ENCODE measurements at regions not wholly inside any gene's neighbourhood (a gene's known extent, or its start where the extent isn't known, plus 50 kb on each side); places are given as distances from the start of the nearest gene placed in this dataset.

GRCh38 chr3:135844386-135844785, 121.1 kb upstream of the PPP2R3A start:
- Histone ChIP-seq H3K9me3 (no peaks in the 10 kb centered on the region), H3K27me3 (replicated peaks; ENCODE audit: control insufficient read depth, insufficient read depth, low read length) (no peaks in the 10 kb centered on the region), H3K4me3 (ENCODE audit: low read depth, low read length) (no peak overlapping the region), H3K4me1 (no peaks in the 10 kb centered on the region), H3K36me3 (ENCODE audit: control insufficient read depth, insufficient read depth, low read length) (no peaks in the 10 kb centered on the region)
- Mint-ChIP-seq H3K4me3 (ENCODE audit: unreplicated experiment) (no peak overlapping the region), H3K4me1 (ENCODE audit: low read depth, unreplicated experiment) (no peaks in the 10 kb centered on the region), H3K9me3 (ENCODE audit: unreplicated experiment) (peaks cover 10% of the 10 kb centered on the region), H3K27ac (ENCODE audit: unreplicated experiment) (no peak overlapping the region), H3K36me3 (ENCODE audit: insufficient read depth, unreplicated experiment) (no peaks in the 10 kb centered on the region), H3K27me3 (ENCODE audit: insufficient read depth, unreplicated experiment) (peaks cover 21% of the 10 kb centered on the region)
- ChIA-PET POLR2A (no interaction called here), CTCF (no interaction called here)
- intact Hi-C loops (cut with micrococcal nuclease; ENCODE audit: unreplicated experiment) = no loop called here
- BruUV-seq (replicated peaks) = no TSS peak
- DNase-seq = no peak
- TF ChIP-seq, protein P1, sequence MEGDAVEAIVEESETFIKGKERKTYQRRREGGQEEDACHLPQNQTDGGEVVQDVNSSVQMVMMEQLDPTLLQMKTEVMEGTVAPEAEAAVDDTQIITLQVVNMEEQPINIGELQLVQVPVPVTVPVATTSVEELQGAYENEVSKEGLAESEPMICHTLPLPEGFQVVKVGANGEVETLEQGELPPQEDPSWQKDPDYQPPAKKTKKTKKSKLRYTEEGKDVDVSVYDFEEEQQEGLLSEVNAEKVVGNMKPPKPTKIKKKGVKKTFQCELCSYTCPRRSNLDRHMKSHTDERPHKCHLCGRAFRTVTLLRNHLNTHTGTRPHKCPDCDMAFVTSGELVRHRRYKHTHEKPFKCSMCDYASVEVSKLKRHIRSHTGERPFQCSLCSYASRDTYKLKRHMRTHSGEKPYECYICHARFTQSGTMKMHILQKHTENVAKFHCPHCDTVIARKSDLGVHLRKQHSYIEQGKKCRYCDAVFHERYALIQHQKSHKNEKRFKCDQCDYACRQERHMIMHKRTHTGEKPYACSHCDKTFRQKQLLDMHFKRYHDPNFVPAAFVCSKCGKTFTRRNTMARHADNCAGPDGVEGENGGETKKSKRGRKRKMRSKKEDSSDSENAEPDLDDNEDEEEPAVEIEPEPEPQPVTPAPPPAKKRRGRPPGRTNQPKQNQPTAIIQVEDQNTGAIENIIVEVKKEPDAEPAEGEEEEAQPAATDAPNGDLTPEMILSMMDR (IDR thresholded peaks at IDR 0.05; ENCODE audit: insufficient read depth in 1 of 2, low read depth in 1 of 2, low read length in 1 of 2, severe bottlenecking in 1 of 2, unreplicated experiment in 1 of 2) = no peak

DNA sequence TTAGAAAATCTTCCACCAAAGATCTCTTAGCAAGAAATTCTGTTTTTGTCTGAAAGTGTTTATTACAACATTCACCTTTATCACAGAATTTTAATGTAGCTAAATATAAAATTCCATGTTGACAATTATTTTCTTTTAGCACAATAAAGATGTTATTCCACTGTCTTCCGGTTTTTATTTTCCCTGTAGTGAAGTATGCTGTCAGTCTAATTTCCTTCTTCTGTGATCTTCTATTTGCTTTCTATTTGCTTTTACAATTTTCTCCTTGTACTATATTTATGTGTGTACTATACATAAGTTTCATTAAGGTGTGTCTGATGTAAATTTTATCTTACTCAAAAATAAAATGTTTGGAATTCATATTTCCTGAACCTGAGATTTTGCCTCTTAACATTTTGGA, 117.5 kb upstream of the PPP2R3A start:
- Mint-ChIP-seq H3K9me3 (ENCODE audit: unreplicated experiment) (peaks cover 10% of the 10 kb centered on the region), H3K27ac (ENCODE audit: unreplicated experiment) (no peak overlapping the region), H3K27me3 (ENCODE audit: insufficient read depth, unreplicated experiment) (peaks cover 24% of the 10 kb centered on the region), H3K4me3 (ENCODE audit: unreplicated experiment) (no peak overlapping the region), H3K4me1 (ENCODE audit: low read depth, unreplicated experiment) (no peaks in the 10 kb centered on the region), H3K36me3 (ENCODE audit: insufficient read depth, unreplicated experiment) (no peaks in the 10 kb centered on the region)
- H3K27me3 ChIP-seq (replicated peaks; ENCODE audit: control insufficient read depth, insufficient read depth, low read length) = no peaks in the 10 kb centered on the region
- ChIA-PET CTCF (no interaction called here), POLR2A (no interaction called here)
- DNase-seq = no peak
- H3K9me3 ChIP-seq = no peaks in the 10 kb centered on the region
- H3K4me1 ChIP-seq = no peaks in the 10 kb centered on the region
- no peak overlapping the region for H3K4me3 ChIP-seq (ENCODE audit: low read depth, low read length)
- BruUV-seq (replicated peaks) = no TSS peak
- TF ChIP-seq, protein P1 (IDR thresholded peaks at IDR 0.05; ENCODE audit: insufficient read depth in 1 of 2, low read depth in 1 of 2, low read length in 1 of 2, severe bottlenecking in 1 of 2, unreplicated experiment in 1 of 2) = no peak
- no peaks in the 10 kb centered on the region for H3K36me3 ChIP-seq (ENCODE audit: control insufficient read depth, insufficient read depth, low read length)
- intact Hi-C loops (cut with micrococcal nuclease; ENCODE audit: unreplicated experiment) = no loop called here

DNA sequence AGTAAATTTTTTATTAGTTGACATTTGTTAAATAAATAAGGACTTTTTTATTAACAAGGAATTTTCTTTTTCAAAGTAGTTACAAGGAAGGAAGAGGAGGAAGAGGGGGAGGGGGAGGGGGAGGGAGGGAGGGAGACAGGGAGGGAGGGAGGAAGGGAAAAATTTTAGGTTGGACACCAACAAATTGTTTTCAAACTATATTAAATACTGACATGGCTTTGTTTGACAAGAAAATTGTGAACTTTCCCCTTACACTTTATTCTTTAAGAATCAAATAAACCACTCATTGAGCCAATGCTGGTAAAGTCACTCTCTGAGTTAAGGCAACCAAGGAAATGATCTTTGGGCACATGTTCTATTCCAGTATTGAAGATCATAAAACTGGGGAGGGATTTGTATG, 115.7 kb upstream of the PPP2R3A start:
- POLR2A ChIA-PET = no interaction called here
- H3K9me3 Mint-ChIP-seq (ENCODE audit: unreplicated experiment) = peaks cover 10% of the 10 kb centered on the region

More for the DNA sequence above, 115.7 kb upstream of the PPP2R3A start:
- Histone ChIP-seq H3K36me3 (ENCODE audit: control insufficient read depth, insufficient read depth, low read length) (no peaks in the 10 kb centered on the region), H3K27me3 (replicated peaks; ENCODE audit: control insufficient read depth, insufficient read depth, low read length) (no peaks in the 10 kb centered on the region), H3K9me3 (no peaks in the 10 kb centered on the region), H3K4me3 (ENCODE audit: low read depth, low read length) (no peak overlapping the region), H3K4me1 (no peaks in the 10 kb centered on the region)
- Mint-ChIP-seq H3K4me3 (ENCODE audit: unreplicated experiment) (no peak overlapping the region), H3K36me3 (ENCODE audit: insufficient read depth, unreplicated experiment) (no peaks in the 10 kb centered on the region), H3K27ac (ENCODE audit: unreplicated experiment) (no peak overlapping the region), H3K27me3 (ENCODE audit: insufficient read depth, unreplicated experiment) (peaks cover 26% of the 10 kb centered on the region), H3K4me1 (ENCODE audit: low read depth, unreplicated experiment) (no peaks in the 10 kb centered on the region)
- CTCF ChIA-PET = no interaction called here
- DNase-seq = no peak
- BruUV-seq (replicated peaks) = no TSS peak
- intact Hi-C loops (cut with micrococcal nuclease; ENCODE audit: unreplicated experiment) = no loop called here
- TF ChIP-seq, protein P1 (IDR thresholded peaks at IDR 0.05; ENCODE audit: insufficient read depth in 1 of 2, low read depth in 1 of 2, low read length in 1 of 2, severe bottlenecking in 1 of 2, unreplicated experiment in 1 of 2) = no peak

Data from Caco-2 (cell line).